Mucosa of descending colon (tissue), 3 donors: ENCODE measurements at regions not wholly inside any gene's neighbourhood (a gene's known extent, or its start where the extent isn't known, plus 50 kb on each side); places are given as distances from the start of the nearest gene placed in this dataset.

ENCODE experiments used
- ATAC-seq: fragments of 200-7000 bp; cut with Tn5 transposase; one replicate; pipeline ENCODE4 v1.9.1; 2020; ENCODE audit warnings: mild to moderate bottlenecking, moderate library complexity
- DNase-seq, 3 donors: peaks; one replicate each; pipeline ENCODE4 v3.0.0-alpha.2; 2020
- H3K36me3 ChIP-seq: fragments of 200-600 bp; one replicate; pipeline ENCODE4 v1.8.0; 2021; ENCODE audit warnings: low read depth, mild to moderate bottlenecking
- H3K4me1 ChIP-seq: fragments of 200-600 bp; one replicate; pipeline ENCODE4 v1.8.0; 2021; ENCODE audit warnings: low read depth, mild to moderate bottlenecking
- H3K4me3 ChIP-seq: fragments of 200-600 bp; one replicate; pipeline ENCODE4 v1.8.0; 2021; ENCODE audit warnings: mild to moderate bottlenecking
- H3K9me3 ChIP-seq: fragments of 200-600 bp; one replicate; pipeline ENCODE4 v1.8.0; 2021; ENCODE audit warnings: mild to moderate bottlenecking
- intact Hi-C, 2 donors: fragments of 100-400 bp; cut with DNase I in 1 of 2; cut with micrococcal nuclease in 1 of 2; formaldehyde crosslinking; loops; one replicate each; pipeline versions ENCODE4 v1.11.0 to v1.11.1; 2022; cut with DNase I, micrococcal nuclease
- TF ChIP-seq, protein P1 (sequence below): fragments of 200-600 bp; IDR thresholded peaks from one replicate; pipeline ENCODE4 v1.8.0; 2022; ENCODE audit warnings: antibody characterized with exemption, mild to moderate bottlenecking
- donor health status: DM: no; HTN: no; CAD: no; lungs with moderate emphysema.
- donor health status: DM: no; HTN: no; CAD: no.
- donor health status: DM: no; HTN: yes; CAD: no.

DNA sequence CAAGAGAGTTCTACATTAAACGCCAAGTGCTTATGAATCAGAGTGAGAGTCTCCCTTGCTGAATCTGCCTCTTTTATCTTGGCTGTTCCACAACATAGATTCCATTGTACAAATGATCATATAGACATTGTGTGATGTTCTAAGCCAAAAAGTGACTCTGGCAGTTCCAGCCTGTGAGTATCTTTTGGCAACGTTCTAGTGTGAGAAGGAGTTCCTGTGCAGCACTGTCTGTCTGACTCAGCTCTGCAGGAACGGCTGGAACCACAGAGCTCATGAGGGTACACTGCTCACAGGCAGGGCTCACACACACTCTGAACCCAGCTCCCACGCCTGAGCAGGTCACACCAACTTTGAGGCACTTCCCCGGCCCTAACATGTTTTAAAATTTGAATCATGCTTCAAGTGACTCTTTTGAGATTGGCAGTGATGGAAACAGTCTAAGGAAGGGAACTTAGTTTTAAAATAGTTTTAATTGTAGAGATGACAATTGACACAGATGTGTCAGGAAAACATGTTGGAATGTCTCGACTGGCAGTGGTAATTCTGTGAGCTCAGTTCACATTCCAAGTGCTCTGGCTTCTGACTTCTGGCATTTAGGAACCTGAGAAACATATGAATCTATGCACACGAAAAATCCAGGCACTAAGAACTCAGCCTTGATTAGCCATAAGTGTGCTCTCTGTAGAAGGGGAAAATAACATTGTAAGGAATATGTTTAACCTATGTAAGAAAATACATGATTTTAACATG, 272.0 kb downstream of the UQCRFS1 start:
- ATAC-seq (no peak), DNase-seq (no peak)
- Histone ChIP-seq H3K9me3 (no peaks in the 10 kb centered on the region), H3K4me3 (no peak overlapping the region), H3K36me3 (no peaks in the 10 kb centered on the region), H3K4me1 (no peaks in the 10 kb centered on the region)
- intact Hi-C loops: no loop called here
- TF ChIP-seq, protein P1, sequence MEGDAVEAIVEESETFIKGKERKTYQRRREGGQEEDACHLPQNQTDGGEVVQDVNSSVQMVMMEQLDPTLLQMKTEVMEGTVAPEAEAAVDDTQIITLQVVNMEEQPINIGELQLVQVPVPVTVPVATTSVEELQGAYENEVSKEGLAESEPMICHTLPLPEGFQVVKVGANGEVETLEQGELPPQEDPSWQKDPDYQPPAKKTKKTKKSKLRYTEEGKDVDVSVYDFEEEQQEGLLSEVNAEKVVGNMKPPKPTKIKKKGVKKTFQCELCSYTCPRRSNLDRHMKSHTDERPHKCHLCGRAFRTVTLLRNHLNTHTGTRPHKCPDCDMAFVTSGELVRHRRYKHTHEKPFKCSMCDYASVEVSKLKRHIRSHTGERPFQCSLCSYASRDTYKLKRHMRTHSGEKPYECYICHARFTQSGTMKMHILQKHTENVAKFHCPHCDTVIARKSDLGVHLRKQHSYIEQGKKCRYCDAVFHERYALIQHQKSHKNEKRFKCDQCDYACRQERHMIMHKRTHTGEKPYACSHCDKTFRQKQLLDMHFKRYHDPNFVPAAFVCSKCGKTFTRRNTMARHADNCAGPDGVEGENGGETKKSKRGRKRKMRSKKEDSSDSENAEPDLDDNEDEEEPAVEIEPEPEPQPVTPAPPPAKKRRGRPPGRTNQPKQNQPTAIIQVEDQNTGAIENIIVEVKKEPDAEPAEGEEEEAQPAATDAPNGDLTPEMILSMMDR: no peak

DNA sequence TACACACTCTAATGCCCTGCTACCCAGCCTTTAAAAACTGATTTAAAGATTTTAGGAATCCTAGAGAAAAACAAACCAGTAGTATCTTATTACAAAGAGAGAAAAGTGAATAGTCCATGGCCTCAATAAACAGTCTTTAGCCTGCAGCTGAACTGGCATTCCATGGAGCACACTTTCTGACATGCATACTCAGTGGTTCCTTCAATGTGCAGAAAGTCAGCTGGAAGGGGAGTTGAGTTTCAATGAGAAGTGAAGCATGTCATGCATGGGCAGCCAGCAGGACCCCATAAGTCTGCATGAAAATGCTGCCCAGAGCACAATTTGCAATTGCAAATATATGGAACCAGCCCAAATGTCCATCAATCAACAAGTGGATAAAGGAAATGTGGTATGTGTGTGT, 273.7 kb downstream of the UQCRFS1 start:
- no peaks in the 10 kb centered on the region for H3K9me3 ChIP-seq
- no peak for DNase-seq
- no peak overlapping the region for H3K4me3 ChIP-seq
- H3K36me3 ChIP-seq: no peaks in the 10 kb centered on the region
- intact Hi-C loops: no loop called here
- no peak for ATAC-seq
- TF ChIP-seq, protein P1: no peak
- no peaks in the 10 kb centered on the region for H3K4me1 ChIP-seq

DNA sequence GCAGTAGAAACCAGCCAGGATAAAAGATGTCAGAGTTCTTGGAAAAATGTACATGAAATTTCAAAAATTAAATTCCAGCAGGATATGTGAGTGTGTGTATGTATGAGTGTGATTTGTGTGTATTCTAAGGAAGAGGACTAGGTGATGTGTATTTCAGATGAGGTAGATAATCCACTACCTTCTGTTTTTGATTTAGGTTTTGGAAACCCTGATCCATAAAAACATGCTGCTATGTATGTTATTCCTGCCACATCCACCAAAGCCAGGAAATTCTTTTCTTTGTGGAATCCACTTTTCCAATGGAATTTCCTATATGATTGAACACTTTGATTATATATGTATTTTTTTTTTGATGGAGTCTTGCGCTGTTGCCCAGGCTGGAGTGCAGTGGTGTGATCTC, 276.9 kb downstream of the UQCRFS1 start:
- Histone ChIP-seq H3K4me3 (no peak overlapping the region), H3K4me1 (no peaks in the 10 kb centered on the region), H3K9me3 (no peaks in the 10 kb centered on the region), H3K36me3 (no peaks in the 10 kb centered on the region)
- DNase-seq (no peak), ATAC-seq (no peak)
- intact Hi-C loops: no loop called here
- TF ChIP-seq, protein P1: no peak

DNA sequence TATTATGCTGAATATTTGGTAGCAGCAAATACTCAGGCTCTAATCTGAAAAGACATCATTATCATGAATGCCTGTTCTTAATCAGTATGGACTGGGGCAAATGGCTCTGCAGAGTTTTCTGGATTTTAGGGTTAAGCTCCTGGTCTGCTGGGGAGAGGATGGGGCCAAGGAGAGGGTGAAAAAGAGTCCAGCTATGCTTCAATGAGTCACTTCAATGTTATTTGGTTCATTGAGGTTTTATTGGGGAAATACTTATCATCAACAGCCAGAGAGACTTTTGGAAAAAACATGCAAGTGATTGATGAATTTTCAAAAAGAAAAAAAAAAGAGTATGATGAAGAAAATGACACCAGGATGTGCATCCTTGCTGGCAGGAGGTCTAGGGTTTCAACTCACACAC, 278.3 kb downstream of the UQCRFS1 start:
- Histone ChIP-seq H3K36me3 (no peaks in the 10 kb centered on the region), H3K4me1 (no peaks in the 10 kb centered on the region), H3K4me3 (no peak overlapping the region), H3K9me3 (no peaks in the 10 kb centered on the region)
- DNase-seq (no peak), ATAC-seq (no peak)
- intact Hi-C loops: no loop called here
- TF ChIP-seq, protein P1: no peak

DNA sequence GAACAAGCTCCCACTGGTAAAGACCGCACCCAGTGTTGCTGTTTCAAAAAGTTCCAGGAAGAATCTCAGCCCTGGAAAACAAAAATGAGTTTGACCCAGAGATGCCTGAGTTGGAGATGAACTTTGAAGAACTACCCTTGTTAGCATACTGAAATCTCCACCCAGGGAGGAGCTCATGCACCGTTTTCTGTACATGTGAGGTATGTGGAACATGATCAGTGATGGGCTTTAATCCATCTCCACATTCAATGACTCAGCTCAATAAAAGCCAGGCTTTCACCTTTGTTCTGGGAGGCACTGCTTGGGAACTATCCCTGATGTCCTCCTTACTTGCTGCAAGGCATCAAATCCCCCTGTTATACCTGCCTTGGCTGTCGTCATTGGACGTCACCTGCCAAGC, 279.9 kb downstream of the UQCRFS1 start:
- H3K4me3 ChIP-seq: no peak overlapping the region
- TF ChIP-seq, protein P1: no peak
- no peaks in the 10 kb centered on the region for H3K36me3 ChIP-seq
- intact Hi-C loops: no loop called here
- no peak for ATAC-seq
- H3K4me1 ChIP-seq: no peaks in the 10 kb centered on the region
- H3K9me3 ChIP-seq: no peaks in the 10 kb centered on the region
- no peak for DNase-seq

DNA sequence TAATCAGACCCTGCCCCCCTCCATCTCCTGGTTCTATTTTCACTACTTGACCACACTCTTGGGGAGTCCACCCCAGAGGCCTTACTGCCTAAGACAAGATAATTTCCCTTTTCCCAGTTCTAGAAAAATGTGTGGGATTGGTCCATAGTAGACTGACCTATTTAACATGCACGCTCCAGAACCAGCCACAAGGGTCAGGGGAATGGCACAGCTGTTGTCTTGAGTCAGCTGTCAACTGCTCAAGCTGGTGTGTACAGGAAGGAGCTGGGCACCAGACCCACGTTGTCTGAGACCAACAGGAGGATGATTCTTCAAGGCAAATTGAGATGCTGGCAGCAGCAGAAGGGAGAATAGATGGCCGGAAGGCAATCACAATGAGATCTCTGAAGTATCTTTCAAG, 280.5 kb downstream of the UQCRFS1 start:
- H3K4me1 ChIP-seq: no peaks in the 10 kb centered on the region
- H3K36me3 ChIP-seq: no peaks in the 10 kb centered on the region
- no peak overlapping the region for H3K4me3 ChIP-seq
- TF ChIP-seq, protein P1: no peak
- ATAC-seq (no peak), DNase-seq (no peak)
- no peaks in the 10 kb centered on the region for H3K9me3 ChIP-seq
- intact Hi-C loops: no loop called here
